ENCODE measurements at regions not wholly inside any gene's neighbourhood (a gene's known extent, or its start where the extent isn't known, plus 50 kb on each side); places are given as distances from the start of the nearest gene placed in this dataset.

DNA sequence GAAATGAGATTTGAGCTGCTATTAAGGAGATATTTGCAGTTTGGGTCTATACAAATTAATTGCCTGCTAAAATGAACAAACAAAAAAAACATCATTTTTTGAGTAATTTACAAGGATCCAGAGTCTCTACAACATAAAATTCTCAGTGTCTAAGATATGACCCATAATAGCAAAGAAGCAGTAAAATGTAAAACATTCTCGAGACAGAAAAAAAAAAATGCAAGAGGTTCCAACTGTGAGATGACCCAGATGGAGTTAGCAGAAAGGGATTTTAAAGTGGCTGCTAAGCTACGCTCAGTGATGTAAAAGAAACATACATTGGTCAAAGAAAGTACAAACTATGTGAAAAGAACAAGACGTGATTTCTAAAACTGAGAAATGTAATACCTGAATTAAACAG lies 471.0 kb downstream of the SH2D4B start:
- no peaks in the 10 kb centered on the region for H3K79me2 ChIP-seq (ENCODE audit: control insufficient read depth, insufficient read depth, low read length, poor library complexity)
- H2BK5ac ChIP-seq (ENCODE audit: low read depth, low read length, poor library complexity), result no peak overlapping the region
- H3K4me1 ChIP-seq (ENCODE audit: control insufficient read depth in 1 of 2, insufficient read depth in 2 of 2, low read length in 2 of 2), result no peaks in the 10 kb centered on the region
- H4K91ac ChIP-seq (ENCODE audit: low read depth, low read length), result no peak overlapping the region
- no peak for DNase-seq
- H3K36me3 ChIP-seq (ENCODE audit: control insufficient read depth in 1 of 2, insufficient read depth in 2 of 2, low read length in 2 of 2), result no peaks in the 10 kb centered on the region
- no peak overlapping the region for H3K18ac ChIP-seq (ENCODE audit: low read length)
- no CpG with 5 or more reads among the region's 3 CpGs for WGBS (ENCODE audit: extremely low coverage, insufficient coverage, insufficient read length)
- H2BK120ac ChIP-seq (ENCODE audit: insufficient read depth, low read length, poor library complexity), result no peak overlapping the region
- H4K8ac ChIP-seq (ENCODE audit: low read depth, low read length), result no peak overlapping the region
- no peak overlapping the region for H4K12ac ChIP-seq (ENCODE audit: low read depth, low read length)
- no peak overlapping the region for H2BK12ac ChIP-seq (ENCODE audit: low read length)
- H3K27me3 ChIP-seq (ENCODE audit: insufficient read depth, low read length), result no peaks in the 10 kb centered on the region
- H3K9me3 ChIP-seq (ENCODE audit: insufficient read depth, low read depth, low read length), result no peaks in the 10 kb centered on the region
- H3K14ac ChIP-seq (ENCODE audit: low read length), result no peak overlapping the region
- no peak overlapping the region for H2AK5ac ChIP-seq (ENCODE audit: low read length)
- H3K9ac ChIP-seq (ENCODE audit: low read length), result no peak overlapping the region
- H2AFZ ChIP-seq (ENCODE audit: insufficient read depth, low read length, poor library complexity), result no peak overlapping the region
- no peaks in the 10 kb centered on the region for H3K79me1 ChIP-seq (ENCODE audit: low read length)
- no peak overlapping the region for H3K4me2 ChIP-seq (ENCODE audit: low read length)
- no peak overlapping the region for H3K4me3 ChIP-seq (ENCODE audit: low read depth, low read length)
- no peak overlapping the region for H3K23ac ChIP-seq (ENCODE audit: low read length)
- no peak overlapping the region for H3K27ac ChIP-seq (ENCODE audit: low read depth, low read length)
- no peak overlapping the region for H3K4ac ChIP-seq (ENCODE audit: low read depth, low read length)

DNA sequence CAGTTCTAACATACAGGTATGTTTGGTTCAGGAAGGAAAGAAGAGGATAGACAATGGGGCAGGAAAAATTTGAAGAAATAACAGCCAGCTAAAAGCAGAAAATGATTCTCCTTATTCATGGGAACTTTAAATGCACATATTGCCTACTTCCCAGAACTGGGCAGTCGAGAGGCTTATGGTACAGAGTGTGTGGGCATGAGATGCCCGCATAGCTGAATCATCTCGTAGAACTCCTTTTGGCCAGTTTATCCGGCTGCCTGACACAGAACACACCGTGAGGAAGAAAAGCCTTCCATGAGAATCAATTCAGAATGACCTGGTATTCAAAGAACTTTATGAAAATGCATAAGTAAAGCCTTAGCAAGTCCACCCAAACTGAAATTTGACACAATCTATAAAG lies 471.6 kb downstream of the SH2D4B start:
- Histone ChIP-seq H3K9me3 (ENCODE audit: insufficient read depth, low read depth, low read length) (no peaks in the 10 kb centered on the region), H2BK12ac (ENCODE audit: low read length) (no peak overlapping the region), H2AK5ac (ENCODE audit: low read length) (no peak overlapping the region), H3K18ac (ENCODE audit: low read length) (no peak overlapping the region), H4K91ac (ENCODE audit: low read depth, low read length) (no peak overlapping the region), H3K27ac (ENCODE audit: low read depth, low read length) (no peak overlapping the region), H2BK5ac (ENCODE audit: low read depth, low read length, poor library complexity) (no peak overlapping the region), H3K23ac (ENCODE audit: low read length) (no peak overlapping the region), H3K79me1 (ENCODE audit: low read length) (no peaks in the 10 kb centered on the region), H3K27me3 (ENCODE audit: insufficient read depth, low read length) (no peaks in the 10 kb centered on the region), H3K4me2 (ENCODE audit: low read length) (no peak overlapping the region), H2BK120ac (ENCODE audit: insufficient read depth, low read length, poor library complexity) (no peak overlapping the region), H4K12ac (ENCODE audit: low read depth, low read length) (no peak overlapping the region), H4K8ac (ENCODE audit: low read depth, low read length) (no peak overlapping the region), H3K4me1 (ENCODE audit: control insufficient read depth in 1 of 2, insufficient read depth in 2 of 2, low read length in 2 of 2) (no peaks in the 10 kb centered on the region), H3K4ac (ENCODE audit: low read depth, low read length) (no peak overlapping the region), H3K79me2 (ENCODE audit: control insufficient read depth, insufficient read depth, low read length, poor library complexity) (no peaks in the 10 kb centered on the region), H3K14ac (ENCODE audit: low read length) (no peak overlapping the region), H2AFZ (ENCODE audit: insufficient read depth, low read length, poor library complexity) (no peak overlapping the region), H3K36me3 (ENCODE audit: control insufficient read depth in 1 of 2, insufficient read depth in 2 of 2, low read length in 2 of 2) (no peaks in the 10 kb centered on the region), H3K9ac (ENCODE audit: low read length) (no peak overlapping the region), H3K4me3 (ENCODE audit: low read depth, low read length) (no peak overlapping the region)
- no peak for DNase-seq
- WGBS (ENCODE audit: extremely low coverage, insufficient coverage, insufficient read length), result no CpG with 5 or more reads among the region's 5 CpGs

DNA sequence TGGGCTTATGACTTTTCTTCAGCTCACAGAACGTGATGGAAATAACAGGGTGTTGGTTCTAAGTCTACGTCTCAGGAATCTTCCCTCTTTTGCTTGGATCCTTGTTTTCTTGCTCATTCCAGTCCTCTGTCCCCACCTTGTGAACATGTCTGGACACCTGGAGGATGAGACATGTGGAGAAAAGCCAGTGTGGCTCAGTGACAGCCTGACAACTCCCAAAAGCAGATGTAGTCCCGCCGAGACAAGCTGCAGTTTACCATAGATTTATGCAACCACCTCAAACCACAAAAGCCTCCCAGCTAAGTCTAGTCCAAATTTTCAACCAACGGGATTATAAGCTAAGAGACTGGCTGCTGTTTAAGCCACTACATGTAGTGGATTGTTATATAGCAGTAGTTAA lies 476.1 kb downstream of the SH2D4B start:
- H4K8ac ChIP-seq (ENCODE audit: low read depth, low read length), result no peak overlapping the region
- no peaks in the 10 kb centered on the region for H3K79me1 ChIP-seq (ENCODE audit: low read length)
- no peak overlapping the region for H3K14ac ChIP-seq (ENCODE audit: low read length)
- no peak overlapping the region for H3K4me3 ChIP-seq (ENCODE audit: low read depth, low read length)
- H3K18ac ChIP-seq (ENCODE audit: low read length), result no peak overlapping the region
- H3K4ac ChIP-seq (ENCODE audit: low read depth, low read length), result no peak overlapping the region
- no peak overlapping the region for H3K27ac ChIP-seq (ENCODE audit: low read depth, low read length)
- no CpG with 5 or more reads among the region's 5 CpGs for WGBS (ENCODE audit: extremely low coverage, insufficient coverage, insufficient read length)
- no peak overlapping the region for H2AK5ac ChIP-seq (ENCODE audit: low read length)
- DNase-seq, result no peak
- H3K23ac ChIP-seq (ENCODE audit: low read length), result no peak overlapping the region
- H3K79me2 ChIP-seq (ENCODE audit: control insufficient read depth, insufficient read depth, low read length, poor library complexity), result no peaks in the 10 kb centered on the region
- no peak overlapping the region for H2BK120ac ChIP-seq (ENCODE audit: insufficient read depth, low read length, poor library complexity)
- H2AFZ ChIP-seq (ENCODE audit: insufficient read depth, low read length, poor library complexity), result no peak overlapping the region
- no peaks in the 10 kb centered on the region for H3K27me3 ChIP-seq (ENCODE audit: insufficient read depth, low read length)
- H3K4me1 ChIP-seq (ENCODE audit: control insufficient read depth in 1 of 2, insufficient read depth in 2 of 2, low read length in 2 of 2), result no peaks in the 10 kb centered on the region
- H3K9ac ChIP-seq (ENCODE audit: low read length), result no peak overlapping the region
- H3K4me2 ChIP-seq (ENCODE audit: low read length), result no peak overlapping the region
- no peaks in the 10 kb centered on the region for H3K36me3 ChIP-seq (ENCODE audit: control insufficient read depth in 1 of 2, insufficient read depth in 2 of 2, low read length in 2 of 2)
- H2BK5ac ChIP-seq (ENCODE audit: low read depth, low read length, poor library complexity), result no peak overlapping the region
- H3K9me3 ChIP-seq (ENCODE audit: insufficient read depth, low read depth, low read length), result no peaks in the 10 kb centered on the region
- H2BK12ac ChIP-seq (ENCODE audit: low read length), result no peak overlapping the region
- H4K12ac ChIP-seq (ENCODE audit: low read depth, low read length), result no peak overlapping the region
- no peak overlapping the region for H4K91ac ChIP-seq (ENCODE audit: low read depth, low read length)

GRCh38 chr10:81019029-81019890 lies 481.6 kb downstream of the SH2D4B start:
- no peak overlapping the region for H4K91ac ChIP-seq (ENCODE audit: low read depth, low read length)
- H3K79me1 ChIP-seq (ENCODE audit: low read length), result no peaks in the 10 kb centered on the region
- no peak overlapping the region for H3K4me2 ChIP-seq (ENCODE audit: low read length)
- H3K23ac ChIP-seq (ENCODE audit: low read length), result no peak overlapping the region
- H3K18ac ChIP-seq (ENCODE audit: low read length), result no peak overlapping the region
- no peak overlapping the region for H2AK5ac ChIP-seq (ENCODE audit: low read length)
- H3K14ac ChIP-seq (ENCODE audit: low read length), result no peak overlapping the region
- WGBS (ENCODE audit: extremely low coverage, insufficient coverage, insufficient read length), result no CpG with 5 or more reads among the region's 8 CpGs
- H2AFZ ChIP-seq (ENCODE audit: insufficient read depth, low read length, poor library complexity), result no peak overlapping the region
- no peaks in the 10 kb centered on the region for H3K79me2 ChIP-seq (ENCODE audit: control insufficient read depth, insufficient read depth, low read length, poor library complexity)
- no peak overlapping the region for H3K4ac ChIP-seq (ENCODE audit: low read depth, low read length)
- DNase-seq, result peak in 1 of 2 donors; percentile 67
- no peak overlapping the region for H4K12ac ChIP-seq (ENCODE audit: low read depth, low read length)
- no peak overlapping the region for H2BK5ac ChIP-seq (ENCODE audit: low read depth, low read length, poor library complexity)
- H3K4me3 ChIP-seq (ENCODE audit: low read depth, low read length), result no peak overlapping the region
- H3K9ac ChIP-seq (ENCODE audit: low read length), result no peak overlapping the region
- H2BK12ac ChIP-seq (ENCODE audit: low read length), result no peak overlapping the region
- H3K27ac ChIP-seq (ENCODE audit: low read depth, low read length), result no peak overlapping the region
- no peaks in the 10 kb centered on the region for H3K36me3 ChIP-seq (ENCODE audit: control insufficient read depth in 1 of 2, insufficient read depth in 2 of 2, low read length in 2 of 2)
- no peak overlapping the region for H2BK120ac ChIP-seq (ENCODE audit: insufficient read depth, low read length, poor library complexity)
- H3K4me1 ChIP-seq (ENCODE audit: control insufficient read depth in 1 of 2, insufficient read depth in 2 of 2, low read length in 2 of 2), result no peaks in the 10 kb centered on the region
- H4K8ac ChIP-seq (ENCODE audit: low read depth, low read length), result no peak overlapping the region
- H3K9me3 ChIP-seq (ENCODE audit: insufficient read depth, low read depth, low read length), result no peaks in the 10 kb centered on the region
- no peaks in the 10 kb centered on the region for H3K27me3 ChIP-seq (ENCODE audit: insufficient read depth, low read length)

All from trophoblast cell (in vitro differentiated cells and primary cell).